ENCODE measurements at regions not wholly inside any gene's neighbourhood (a gene's known extent, or its start where the extent isn't known, plus 50 kb on each side); places are given as distances from the start of the nearest gene placed in this dataset.

DNA sequence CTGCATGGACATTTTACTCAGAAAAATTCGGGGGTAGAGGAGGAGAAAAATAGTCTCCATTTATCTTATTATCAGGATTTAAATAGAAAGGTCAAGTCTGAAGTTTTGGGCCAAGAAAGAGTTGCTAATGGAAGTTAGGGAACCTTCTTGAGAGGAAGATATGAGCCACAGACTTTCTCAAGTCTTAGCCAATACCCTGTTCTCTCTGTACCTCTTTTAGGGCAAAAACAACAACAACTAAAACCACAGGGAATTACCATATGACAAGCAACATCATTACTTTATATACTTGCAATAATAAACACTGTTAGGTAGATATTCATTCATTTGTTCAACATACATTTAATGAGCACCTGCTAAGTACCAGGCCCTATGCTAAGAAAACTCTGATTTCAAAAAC, 282.2 kb upstream of the CDH5 start:
- TF ChIP-seq, protein P1, sequence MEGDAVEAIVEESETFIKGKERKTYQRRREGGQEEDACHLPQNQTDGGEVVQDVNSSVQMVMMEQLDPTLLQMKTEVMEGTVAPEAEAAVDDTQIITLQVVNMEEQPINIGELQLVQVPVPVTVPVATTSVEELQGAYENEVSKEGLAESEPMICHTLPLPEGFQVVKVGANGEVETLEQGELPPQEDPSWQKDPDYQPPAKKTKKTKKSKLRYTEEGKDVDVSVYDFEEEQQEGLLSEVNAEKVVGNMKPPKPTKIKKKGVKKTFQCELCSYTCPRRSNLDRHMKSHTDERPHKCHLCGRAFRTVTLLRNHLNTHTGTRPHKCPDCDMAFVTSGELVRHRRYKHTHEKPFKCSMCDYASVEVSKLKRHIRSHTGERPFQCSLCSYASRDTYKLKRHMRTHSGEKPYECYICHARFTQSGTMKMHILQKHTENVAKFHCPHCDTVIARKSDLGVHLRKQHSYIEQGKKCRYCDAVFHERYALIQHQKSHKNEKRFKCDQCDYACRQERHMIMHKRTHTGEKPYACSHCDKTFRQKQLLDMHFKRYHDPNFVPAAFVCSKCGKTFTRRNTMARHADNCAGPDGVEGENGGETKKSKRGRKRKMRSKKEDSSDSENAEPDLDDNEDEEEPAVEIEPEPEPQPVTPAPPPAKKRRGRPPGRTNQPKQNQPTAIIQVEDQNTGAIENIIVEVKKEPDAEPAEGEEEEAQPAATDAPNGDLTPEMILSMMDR (conservative IDR thresholded peaks at IDR 0.05; ENCODE audit: low read depth, low read length), result no peak
- no peak for DNase-seq (ENCODE audit: low read depth)
- H3K4me3 ChIP-seq (ENCODE audit: low read depth, low read length), result no peak overlapping the region

DNA sequence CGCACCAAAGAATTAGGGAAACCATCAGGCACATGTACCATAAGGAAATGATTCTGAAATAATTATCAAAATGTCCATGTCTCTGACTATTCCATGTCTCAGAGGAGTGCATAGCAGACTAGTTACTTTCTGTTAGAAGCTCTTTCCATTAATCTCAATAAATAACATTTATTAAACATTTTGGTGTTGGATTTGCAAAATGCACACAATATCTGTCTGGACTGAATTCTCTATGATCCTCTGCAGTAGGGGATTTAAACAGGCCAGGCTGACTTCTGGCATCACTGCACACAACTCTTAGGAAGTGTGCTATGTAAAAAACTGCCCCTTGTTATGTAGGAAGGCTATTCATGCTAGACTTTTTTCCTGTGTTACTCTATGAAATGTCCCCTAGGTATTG, 283.3 kb upstream of the CDH5 start:
- TF ChIP-seq, protein P1 (conservative IDR thresholded peaks at IDR 0.05; ENCODE audit: low read depth, low read length), result no peak
- H3K4me3 ChIP-seq (ENCODE audit: low read depth, low read length), result no peak overlapping the region
- DNase-seq (ENCODE audit: low read depth), result no peak

DNA sequence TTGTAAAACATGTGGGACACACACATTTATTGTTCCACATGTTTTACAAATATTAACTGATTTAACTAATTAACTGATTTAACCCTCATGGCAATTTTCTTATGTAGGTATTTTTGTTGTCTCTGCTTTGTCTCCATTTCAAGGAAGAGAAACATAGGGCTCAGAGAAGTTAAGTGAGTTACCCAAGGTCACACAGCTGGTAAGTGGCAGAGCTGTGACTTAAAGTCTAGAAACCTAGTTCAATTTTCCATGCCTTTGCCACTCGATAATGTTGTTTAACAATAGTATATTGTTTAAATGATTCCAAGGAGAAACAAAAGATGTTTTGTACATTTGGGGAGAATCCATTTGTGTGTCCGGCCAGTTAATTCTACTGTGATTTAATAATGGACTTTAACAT, 284.1 kb upstream of the CDH5 start:
- no peak for DNase-seq (ENCODE audit: low read depth)
- H3K4me3 ChIP-seq (ENCODE audit: low read depth, low read length), result no peak overlapping the region

DNA sequence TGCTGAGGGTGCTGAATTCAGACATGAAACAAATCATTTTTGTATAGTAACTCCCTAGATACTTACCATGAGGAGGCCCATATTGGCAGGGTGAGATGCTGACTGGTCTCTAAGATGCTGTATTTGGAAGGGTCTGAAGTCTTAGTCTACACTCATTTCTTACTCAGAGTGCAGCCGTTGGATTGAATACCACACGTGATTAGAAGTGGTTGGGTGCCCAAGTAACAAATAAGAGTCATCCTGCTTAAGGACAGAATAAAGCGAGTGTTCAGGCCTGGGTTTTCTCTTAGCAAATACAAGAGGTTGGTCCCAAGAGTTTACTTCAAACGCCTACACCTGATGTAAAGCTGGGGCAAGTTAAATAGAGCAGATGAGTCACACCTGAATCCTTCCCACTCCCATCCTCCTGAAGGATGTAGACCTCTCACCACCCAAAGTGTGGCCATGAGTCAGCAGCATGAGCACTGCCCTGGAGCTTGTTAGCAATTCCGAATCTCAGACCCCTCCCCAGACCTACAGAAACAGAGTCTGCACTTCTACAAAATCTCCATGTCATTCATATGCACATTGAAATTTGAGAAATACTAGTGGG, 284.6 kb upstream of the CDH5 start:
- H3K4me3 ChIP-seq (ENCODE audit: low read depth, low read length), result no peak overlapping the region
- DNase-seq (ENCODE audit: low read depth), result no peak
- TF ChIP-seq, protein P1 (conservative IDR thresholded peaks at IDR 0.05; ENCODE audit: low read depth, low read length), result no peak

More for the DNA sequence above, 284.1 kb upstream of the CDH5 start:
- TF ChIP-seq, protein P1 (conservative IDR thresholded peaks at IDR 0.05; ENCODE audit: low read depth, low read length), result no peak

DNA sequence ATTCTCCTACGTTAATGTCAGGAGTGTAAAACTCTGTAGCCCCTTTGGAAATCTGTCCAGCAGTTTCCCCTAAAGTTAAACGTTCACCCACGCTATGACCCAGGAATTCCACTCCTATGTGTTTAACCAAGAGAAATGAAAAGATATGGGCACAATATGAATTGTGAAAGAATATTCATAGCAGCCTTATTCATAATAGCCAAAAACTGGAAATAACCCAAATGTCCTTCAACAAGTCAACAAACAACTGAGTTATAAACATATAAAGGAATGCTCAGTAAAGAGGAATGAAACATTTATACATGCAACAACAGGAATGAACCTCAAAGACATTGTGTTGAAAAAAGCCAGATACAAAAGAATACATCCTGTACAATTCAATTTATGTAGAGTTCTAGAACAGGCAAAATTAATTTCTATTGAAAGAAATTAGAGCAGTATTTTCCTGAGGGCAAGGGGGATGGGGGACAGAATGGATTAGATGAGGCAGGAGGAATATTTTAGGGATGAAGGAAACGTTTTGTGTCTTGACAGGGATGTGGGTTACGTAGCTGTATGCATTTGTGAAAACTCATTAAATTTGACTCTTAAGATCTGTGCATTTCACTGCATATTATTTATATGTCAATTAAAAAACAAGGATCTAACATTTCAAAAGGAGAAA, 286.7 kb upstream of the CDH5 start:
- H3K4me3 ChIP-seq (ENCODE audit: low read depth, low read length), result no peak overlapping the region
- TF ChIP-seq, protein P1 (conservative IDR thresholded peaks at IDR 0.05; ENCODE audit: low read depth, low read length), result no peak
- no peak for DNase-seq (ENCODE audit: low read depth)

DNA sequence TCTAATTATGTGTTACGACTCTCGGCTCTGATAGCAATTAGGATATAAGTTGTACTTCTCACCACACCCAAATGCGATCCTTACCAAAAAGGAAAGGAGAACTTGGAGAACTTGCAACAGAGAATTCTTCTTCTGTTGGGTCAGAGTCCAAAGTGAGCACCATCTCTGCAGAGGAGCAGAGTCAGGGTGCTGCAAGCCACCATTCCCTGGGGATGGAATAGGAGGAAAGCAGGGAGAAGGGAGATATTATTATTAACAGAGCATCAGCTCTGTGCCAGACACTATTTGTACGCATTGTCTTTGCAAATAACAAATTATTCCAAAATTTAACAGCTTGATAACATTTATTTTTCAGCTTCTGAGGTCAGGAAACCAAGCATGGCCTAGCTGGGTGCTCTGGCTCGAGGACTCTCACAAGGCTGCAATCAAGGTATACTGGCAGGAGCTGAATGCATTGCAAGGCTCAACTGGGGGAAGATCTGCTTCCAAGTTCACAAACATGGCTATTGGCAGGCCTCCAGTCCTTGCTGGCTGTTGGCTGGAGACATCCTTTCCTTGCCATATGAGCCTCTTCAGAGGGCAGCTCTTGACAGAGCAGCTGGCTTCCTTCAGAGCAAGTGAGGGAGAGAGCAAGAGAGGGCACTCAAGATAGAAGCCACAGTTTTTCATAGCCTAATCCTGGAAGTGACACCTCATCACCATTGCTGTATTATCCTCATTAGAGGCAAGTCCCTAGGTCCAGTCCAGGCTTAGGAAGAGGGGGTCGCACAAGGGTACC, 296.2 kb upstream of the CDH5 start:
- no peak for DNase-seq (ENCODE audit: low read depth)
- H3K4me3 ChIP-seq (ENCODE audit: low read depth, low read length), result no peak overlapping the region
- TF ChIP-seq, protein P1 (conservative IDR thresholded peaks at IDR 0.05; ENCODE audit: low read depth, low read length), result no peak
